ENCODE measurements at regions not wholly inside any gene's neighbourhood (a gene's known extent, or its start where the extent isn't known, plus 50 kb on each side); places are given as distances from the start of the nearest gene placed in this dataset.

DNA sequence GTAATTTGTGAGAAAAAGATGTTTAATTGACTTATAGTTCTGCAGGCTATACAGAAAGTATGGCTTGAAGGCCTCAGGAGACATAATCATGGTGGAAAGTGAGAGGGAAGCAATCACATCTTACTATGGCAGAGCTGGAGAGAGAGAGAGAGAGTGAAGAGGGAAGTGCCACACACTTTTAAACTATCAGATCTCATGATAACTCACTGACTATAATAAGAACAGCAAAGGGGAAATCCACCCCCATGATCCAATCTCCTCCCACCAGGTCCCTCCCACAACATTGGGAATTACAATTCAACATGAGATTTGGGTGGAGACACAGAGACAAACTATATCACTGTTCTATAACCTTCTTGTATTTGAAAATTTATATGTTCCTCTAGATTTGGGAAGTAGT is 117.2 kb upstream of the BMP5 start:
- H3K9me3 Mint-ChIP-seq = peaks cover 51% of the 10 kb centered on the region
- no peaks in the 10 kb centered on the region for H3K4me1 Mint-ChIP-seq
- no peak overlapping the region for H3K27ac Mint-ChIP-seq
- no peak for DNase-seq (ENCODE audit: low spot score)
- H3K27me3 Mint-ChIP-seq (ENCODE audit: low read depth) = no peaks in the 10 kb centered on the region; the same call in 1 of the 2 replicates
- POLR2A ChIA-PET = no interaction called here
- TF ChIP-seq, protein P1, sequence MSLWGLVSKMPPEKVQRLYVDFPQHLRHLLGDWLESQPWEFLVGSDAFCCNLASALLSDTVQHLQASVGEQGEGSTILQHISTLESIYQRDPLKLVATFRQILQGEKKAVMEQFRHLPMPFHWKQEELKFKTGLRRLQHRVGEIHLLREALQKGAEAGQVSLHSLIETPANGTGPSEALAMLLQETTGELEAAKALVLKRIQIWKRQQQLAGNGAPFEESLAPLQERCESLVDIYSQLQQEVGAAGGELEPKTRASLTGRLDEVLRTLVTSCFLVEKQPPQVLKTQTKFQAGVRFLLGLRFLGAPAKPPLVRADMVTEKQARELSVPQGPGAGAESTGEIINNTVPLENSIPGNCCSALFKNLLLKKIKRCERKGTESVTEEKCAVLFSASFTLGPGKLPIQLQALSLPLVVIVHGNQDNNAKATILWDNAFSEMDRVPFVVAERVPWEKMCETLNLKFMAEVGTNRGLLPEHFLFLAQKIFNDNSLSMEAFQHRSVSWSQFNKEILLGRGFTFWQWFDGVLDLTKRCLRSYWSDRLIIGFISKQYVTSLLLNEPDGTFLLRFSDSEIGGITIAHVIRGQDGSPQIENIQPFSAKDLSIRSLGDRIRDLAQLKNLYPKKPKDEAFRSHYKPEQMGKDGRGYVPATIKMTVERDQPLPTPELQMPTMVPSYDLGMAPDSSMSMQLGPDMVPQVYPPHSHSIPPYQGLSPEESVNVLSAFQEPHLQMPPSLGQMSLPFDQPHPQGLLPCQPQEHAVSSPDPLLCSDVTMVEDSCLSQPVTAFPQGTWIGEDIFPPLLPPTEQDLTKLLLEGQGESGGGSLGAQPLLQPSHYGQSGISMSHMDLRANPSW (CRISPR knock-in tag; conservative IDR thresholded peaks at IDR 0.05; ENCODE audit: low read depth) = no peak
- no peak for TF ChIP-seq GABPB1 (CRISPR knock-in tag; IDR thresholded peaks at IDR 0.05)
- no peak for TF ChIP-seq ZNF317 (CRISPR knock-in tag; IDR thresholded peaks at IDR 0.05; ENCODE audit: borderline replicate concordance, low read depth)
- TF ChIP-seq NR2C2 (CRISPR knock-in tag; IDR thresholded peaks at IDR 0.05) = no peak
- TF ChIP-seq, protein P2, sequence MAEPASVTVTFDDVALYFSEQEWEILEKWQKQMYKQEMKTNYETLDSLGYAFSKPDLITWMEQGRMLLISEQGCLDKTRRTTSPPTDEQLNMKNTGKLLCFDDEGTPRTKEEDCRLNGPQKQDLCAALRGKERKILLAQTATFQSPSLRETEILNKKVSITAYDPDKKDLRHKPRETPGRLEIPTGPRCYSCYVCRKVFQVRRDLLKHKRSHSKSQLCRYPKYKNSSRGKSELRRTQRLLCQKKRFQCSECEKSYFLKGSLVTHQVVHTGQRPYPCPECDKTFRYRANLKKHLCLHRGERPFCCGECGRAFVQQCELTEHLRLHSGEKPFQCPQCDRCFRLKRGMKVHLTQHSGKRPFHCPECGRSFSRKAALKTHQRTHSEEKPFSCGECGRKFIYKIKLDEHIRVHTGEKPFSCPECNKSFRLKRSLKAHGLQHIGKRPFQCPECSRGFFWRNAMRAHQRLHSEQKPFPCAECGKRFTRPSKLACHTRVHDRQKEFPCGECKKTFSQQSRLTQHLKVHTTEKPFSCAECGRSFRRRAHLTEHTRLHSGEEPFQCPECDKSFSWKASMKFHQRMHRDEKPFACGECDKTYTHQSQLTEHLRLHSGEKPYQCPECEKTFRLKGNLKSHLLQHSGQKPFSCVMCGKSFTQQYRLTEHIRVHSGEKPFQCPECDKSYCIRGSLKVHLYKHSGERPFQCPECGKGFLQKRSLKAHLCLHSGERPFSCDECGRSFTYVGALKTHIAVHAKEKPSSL (CRISPR knock-in tag; conservative IDR thresholded peaks at IDR 0.05) = no peak
- no peak for TF ChIP-seq HMGA2 (CRISPR knock-in tag; IDR thresholded peaks at IDR 0.05)
- TF ChIP-seq JAZF1 (CRISPR knock-in tag; IDR thresholded peaks at IDR 0.05) = no peak
- TF ChIP-seq, protein P3, sequence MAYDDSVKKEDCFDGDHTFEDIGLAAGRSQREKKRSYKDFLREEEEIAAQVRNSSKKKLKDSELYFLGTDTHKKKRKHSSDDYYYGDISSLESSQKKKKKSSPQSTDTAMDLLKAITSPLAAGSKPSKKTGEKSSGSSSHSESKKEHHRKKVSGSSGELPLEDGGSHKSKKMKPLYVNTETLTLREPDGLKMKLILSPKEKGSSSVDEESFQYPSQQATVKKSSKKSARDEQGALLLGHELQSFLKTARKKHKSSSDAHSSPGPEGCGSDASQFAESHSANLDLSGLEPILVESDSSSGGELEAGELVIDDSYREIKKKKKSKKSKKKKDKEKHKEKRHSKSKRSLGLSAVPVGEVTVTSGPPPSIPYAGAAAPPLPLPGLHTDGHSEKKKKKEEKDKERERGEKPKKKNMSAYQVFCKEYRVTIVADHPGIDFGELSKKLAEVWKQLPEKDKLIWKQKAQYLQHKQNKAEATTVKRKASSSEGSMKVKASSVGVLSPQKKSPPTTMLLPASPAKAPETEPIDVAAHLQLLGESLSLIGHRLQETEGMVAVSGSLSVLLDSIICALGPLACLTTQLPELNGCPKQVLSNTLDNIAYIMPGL (CRISPR knock-in tag; IDR thresholded peaks at IDR 0.05) = no peak
- TF ChIP-seq, protein P4, sequence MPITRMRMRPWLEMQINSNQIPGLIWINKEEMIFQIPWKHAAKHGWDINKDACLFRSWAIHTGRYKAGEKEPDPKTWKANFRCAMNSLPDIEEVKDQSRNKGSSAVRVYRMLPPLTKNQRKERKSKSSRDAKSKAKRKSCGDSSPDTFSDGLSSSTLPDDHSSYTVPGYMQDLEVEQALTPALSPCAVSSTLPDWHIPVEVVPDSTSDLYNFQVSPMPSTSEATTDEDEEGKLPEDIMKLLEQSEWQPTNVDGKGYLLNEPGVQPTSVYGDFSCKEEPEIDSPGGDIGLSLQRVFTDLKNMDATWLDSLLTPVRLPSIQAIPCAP (CRISPR knock-in tag; IDR thresholded peaks at IDR 0.05) = no peak
- no peak for TF ChIP-seq CREB1 (CRISPR knock-in tag; IDR thresholded peaks at IDR 0.05)
- TF ChIP-seq, protein P5, sequence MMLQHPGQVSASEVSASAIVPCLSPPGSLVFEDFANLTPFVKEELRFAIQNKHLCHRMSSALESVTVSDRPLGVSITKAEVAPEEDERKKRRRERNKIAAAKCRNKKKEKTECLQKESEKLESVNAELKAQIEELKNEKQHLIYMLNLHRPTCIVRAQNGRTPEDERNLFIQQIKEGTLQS (CRISPR knock-in tag; conservative IDR thresholded peaks at IDR 0.05) = no peak
- no peak for TF ChIP-seq ETV6 (CRISPR knock-in tag; IDR thresholded peaks at IDR 0.05)
- CTCF ChIA-PET = no interaction called here
- H3K36me3 Mint-ChIP-seq = peaks cover 36% of the 10 kb centered on the region
- ATAC-seq = no peak
- no peak overlapping the region for H3K4me3 Mint-ChIP-seq

DNA sequence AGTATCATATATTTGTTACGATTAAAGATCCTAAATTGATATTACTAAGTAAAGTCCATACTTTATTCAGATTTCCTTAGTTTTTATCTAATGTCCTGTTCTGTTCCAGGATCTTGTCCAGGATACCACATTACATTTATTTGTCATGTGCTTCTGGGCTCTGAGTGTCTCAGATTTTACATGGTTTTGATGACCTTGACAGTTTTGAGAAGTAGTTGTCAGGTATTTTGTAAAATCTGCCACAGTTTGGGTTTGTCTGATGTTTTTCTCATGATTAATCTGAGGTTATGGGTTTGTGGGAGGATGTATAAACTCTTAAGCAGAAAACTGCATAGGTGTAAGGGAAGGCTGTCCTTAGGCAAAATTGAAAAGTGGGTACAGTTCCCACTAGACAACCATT is 109.9 kb upstream of the BMP5 start:
- POLR2A ChIA-PET = no interaction called here
- no peaks in the 10 kb centered on the region for H3K27me3 Mint-ChIP-seq (ENCODE audit: low read depth)
- DNase-seq (ENCODE audit: low spot score) = no peak
- H3K27ac Mint-ChIP-seq = no peak overlapping the region
- peaks cover 23% of the 10 kb centered on the region for H3K4me1 Mint-ChIP-seq
- TF ChIP-seq, protein P2 (CRISPR knock-in tag; conservative IDR thresholded peaks at IDR 0.05) = no peak
- no peak for TF ChIP-seq GABPB1 (CRISPR knock-in tag; IDR thresholded peaks at IDR 0.05)
- H3K4me3 Mint-ChIP-seq = no peak overlapping the region
- H3K36me3 Mint-ChIP-seq = peaks cover 7% of the 10 kb centered on the region
- CTCF ChIA-PET = no interaction called here
- no peak for ATAC-seq
- H3K9me3 Mint-ChIP-seq = peaks cover 23% of the 10 kb centered on the region

All from WTC11 (cell line).